ENCODE measurements at regions not wholly inside any gene's neighbourhood (a gene's known extent, or its start where the extent isn't known, plus 50 kb on each side); places are given as distances from the start of the nearest gene placed in this dataset.

DNA sequence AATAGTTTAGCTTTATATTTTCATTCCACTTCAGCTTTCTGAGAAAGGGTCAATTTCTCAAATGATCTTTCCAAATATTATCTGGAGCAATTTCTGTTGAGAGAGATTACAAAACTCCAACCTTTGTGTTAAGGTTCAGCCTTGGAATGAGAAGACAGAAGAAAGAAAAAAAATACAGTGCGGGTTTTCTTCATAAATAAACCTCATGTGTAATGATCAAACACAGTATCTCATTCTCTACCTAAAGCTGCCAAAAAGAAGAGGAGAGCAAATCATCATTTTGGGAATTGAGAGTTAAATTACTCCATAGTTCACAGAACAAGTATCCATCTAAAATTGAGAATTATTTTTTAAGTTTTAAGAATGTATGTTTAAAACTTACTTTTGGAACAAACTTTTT lies 420.5 kb downstream of the KLF5 start:
- no peaks in the 10 kb centered on the region for H3K36me3 ChIP-seq
- TF ChIP-seq, protein P1, sequence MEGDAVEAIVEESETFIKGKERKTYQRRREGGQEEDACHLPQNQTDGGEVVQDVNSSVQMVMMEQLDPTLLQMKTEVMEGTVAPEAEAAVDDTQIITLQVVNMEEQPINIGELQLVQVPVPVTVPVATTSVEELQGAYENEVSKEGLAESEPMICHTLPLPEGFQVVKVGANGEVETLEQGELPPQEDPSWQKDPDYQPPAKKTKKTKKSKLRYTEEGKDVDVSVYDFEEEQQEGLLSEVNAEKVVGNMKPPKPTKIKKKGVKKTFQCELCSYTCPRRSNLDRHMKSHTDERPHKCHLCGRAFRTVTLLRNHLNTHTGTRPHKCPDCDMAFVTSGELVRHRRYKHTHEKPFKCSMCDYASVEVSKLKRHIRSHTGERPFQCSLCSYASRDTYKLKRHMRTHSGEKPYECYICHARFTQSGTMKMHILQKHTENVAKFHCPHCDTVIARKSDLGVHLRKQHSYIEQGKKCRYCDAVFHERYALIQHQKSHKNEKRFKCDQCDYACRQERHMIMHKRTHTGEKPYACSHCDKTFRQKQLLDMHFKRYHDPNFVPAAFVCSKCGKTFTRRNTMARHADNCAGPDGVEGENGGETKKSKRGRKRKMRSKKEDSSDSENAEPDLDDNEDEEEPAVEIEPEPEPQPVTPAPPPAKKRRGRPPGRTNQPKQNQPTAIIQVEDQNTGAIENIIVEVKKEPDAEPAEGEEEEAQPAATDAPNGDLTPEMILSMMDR (IDR thresholded peaks at IDR 0.05): no peak
- DNase-seq (ENCODE audit: low spot score): no peak
- no peaks in the 10 kb centered on the region for H3K4me1 ChIP-seq
- H3K27ac ChIP-seq: no peak overlapping the region
- H3K4me3 ChIP-seq: no peak overlapping the region
- no peaks in the 10 kb centered on the region for H3K27me3 ChIP-seq
- H3K9me3 ChIP-seq: no peaks in the 10 kb centered on the region

DNA sequence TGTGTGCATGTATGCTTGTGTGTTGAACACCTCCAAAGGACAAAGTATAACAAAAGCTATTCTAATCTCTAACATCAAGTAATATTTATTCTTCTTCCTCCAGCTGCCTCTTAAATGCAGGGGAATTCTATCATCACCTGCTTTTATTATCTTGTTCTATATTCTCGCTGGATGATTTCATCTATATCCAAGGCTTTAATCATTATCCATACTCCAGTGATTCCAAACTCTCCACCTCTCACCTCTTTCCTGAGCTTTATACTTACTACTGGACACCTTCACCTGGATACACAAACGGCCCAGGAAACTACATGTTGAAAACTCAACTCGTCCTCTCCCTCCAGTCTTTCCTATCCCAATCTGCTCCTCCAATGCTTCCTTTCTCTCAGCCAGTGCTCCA lies 418.6 kb downstream of the KLF5 start:
- no peak for DNase-seq (ENCODE audit: low spot score)
- Histone ChIP-seq H3K4me1 (no peaks in the 10 kb centered on the region), H3K27ac (no peak overlapping the region), H3K4me3 (no peak overlapping the region), H3K9me3 (no peaks in the 10 kb centered on the region), H3K36me3 (no peaks in the 10 kb centered on the region), H3K27me3 (no peaks in the 10 kb centered on the region)
- TF ChIP-seq, protein P1 (IDR thresholded peaks at IDR 0.05): no peak

DNA sequence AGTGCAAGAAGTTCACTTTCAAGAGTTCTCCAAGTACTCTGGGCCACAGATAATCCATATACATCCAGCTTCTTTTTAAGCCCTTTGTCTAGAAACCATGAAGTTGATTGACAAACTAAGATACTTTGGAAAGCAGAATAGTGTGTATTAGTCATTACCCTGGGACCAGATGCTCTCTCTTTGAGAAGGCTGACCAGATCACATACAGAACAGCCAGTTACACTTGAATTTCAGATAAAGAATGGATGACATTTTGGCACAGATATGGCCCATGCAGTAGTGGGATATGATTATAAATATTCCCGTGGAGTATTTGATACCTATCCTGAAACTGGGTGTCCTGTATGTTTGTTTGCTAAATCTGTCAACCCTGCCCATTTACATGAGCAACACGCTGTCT lies 414.2 kb downstream of the KLF5 start:
- TF ChIP-seq, protein P1 (IDR thresholded peaks at IDR 0.05): no peak
- H3K4me3 ChIP-seq: no peak overlapping the region
- no peaks in the 10 kb centered on the region for H3K36me3 ChIP-seq
- H3K27me3 ChIP-seq: no peaks in the 10 kb centered on the region
- no peaks in the 10 kb centered on the region for H3K4me1 ChIP-seq
- no peaks in the 10 kb centered on the region for H3K9me3 ChIP-seq
- no peak for DNase-seq (ENCODE audit: low spot score)
- H3K27ac ChIP-seq: no peak overlapping the region

DNA sequence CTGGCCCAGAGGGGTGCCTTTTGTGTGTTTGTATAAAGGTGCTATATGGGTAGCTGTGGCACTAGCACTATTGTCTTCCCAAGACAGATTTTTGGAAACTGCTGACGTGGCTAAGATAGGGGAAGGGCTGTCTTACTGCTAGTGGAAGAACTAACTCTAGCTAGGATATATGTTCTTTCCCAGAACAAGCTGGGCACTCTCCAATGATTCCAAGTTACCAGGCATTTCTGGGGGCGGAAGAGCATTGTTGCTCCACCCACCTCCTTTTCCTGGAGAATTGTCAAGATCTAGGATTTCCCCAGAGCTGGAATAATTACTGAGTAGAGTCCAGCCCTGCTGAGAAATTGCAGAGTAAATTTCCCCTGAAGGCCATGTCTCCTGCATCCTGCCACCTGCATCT lies 408.3 kb downstream of the KLF5 start:
- TF ChIP-seq, protein P1 (IDR thresholded peaks at IDR 0.05): no peak
- H3K27ac ChIP-seq: no peak overlapping the region

GRCh38 chr13:73466561-73466960 lies 407.8 kb downstream of the KLF5 start:
- Histone ChIP-seq H3K4me1 (no peaks in the 10 kb centered on the region), H3K4me3 (no peak overlapping the region), H3K27me3 (no peaks in the 10 kb centered on the region), H3K27ac (no peak overlapping the region), H3K9me3 (no peaks in the 10 kb centered on the region), H3K36me3 (no peaks in the 10 kb centered on the region)
- DNase-seq (ENCODE audit: low spot score): no peak
- TF ChIP-seq, protein P1 (IDR thresholded peaks at IDR 0.05): no peak

More for the DNA sequence above, 408.3 kb downstream of the KLF5 start:
- DNase-seq (ENCODE audit: low spot score): no peak
- Histone ChIP-seq H3K4me1 (no peaks in the 10 kb centered on the region), H3K4me3 (no peak overlapping the region), H3K27me3 (no peaks in the 10 kb centered on the region), H3K36me3 (no peaks in the 10 kb centered on the region), H3K9me3 (no peaks in the 10 kb centered on the region)

GRCh38 chr13:73465617-73465971 lies 406.8 kb downstream of the KLF5 start:
- DNase-seq (ENCODE audit: low spot score): no peak
- Histone ChIP-seq H3K36me3 (no peaks in the 10 kb centered on the region), H3K4me3 (no peak overlapping the region), H3K4me1 (no peaks in the 10 kb centered on the region), H3K9me3 (no peaks in the 10 kb centered on the region), H3K27me3 (no peaks in the 10 kb centered on the region), H3K27ac (no peak overlapping the region)
- TF ChIP-seq, protein P1 (IDR thresholded peaks at IDR 0.05): no peak

All from right atrium auricular region (tissue), 2 donors.